ENCODE measurements at regions not wholly inside any gene's neighbourhood (a gene's known extent, or its start where the extent isn't known, plus 50 kb on each side); places are given as distances from the start of the nearest gene placed in this dataset.

DNA sequence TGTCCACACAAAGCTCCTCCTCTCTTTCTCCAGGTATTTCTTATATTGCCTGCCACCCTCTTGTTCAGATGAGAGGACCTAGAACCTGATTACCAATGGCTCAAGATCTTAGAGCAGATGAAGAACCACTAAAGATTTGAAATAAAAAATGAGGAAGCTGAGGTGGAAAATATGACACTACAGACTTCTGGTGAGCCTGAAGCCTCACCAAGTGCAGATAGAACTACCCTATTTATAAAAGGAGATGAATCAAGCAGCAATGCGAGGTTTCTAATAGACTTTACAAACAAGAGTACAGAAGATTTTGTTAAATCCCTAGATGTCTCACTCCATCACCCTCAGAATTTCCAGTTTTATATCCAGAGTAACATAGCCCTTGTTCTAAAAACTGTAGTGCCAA lies 345.8 kb downstream of the TBC1D4 start:
- H3K27ac ChIP-seq: no peak overlapping the region

DNA sequence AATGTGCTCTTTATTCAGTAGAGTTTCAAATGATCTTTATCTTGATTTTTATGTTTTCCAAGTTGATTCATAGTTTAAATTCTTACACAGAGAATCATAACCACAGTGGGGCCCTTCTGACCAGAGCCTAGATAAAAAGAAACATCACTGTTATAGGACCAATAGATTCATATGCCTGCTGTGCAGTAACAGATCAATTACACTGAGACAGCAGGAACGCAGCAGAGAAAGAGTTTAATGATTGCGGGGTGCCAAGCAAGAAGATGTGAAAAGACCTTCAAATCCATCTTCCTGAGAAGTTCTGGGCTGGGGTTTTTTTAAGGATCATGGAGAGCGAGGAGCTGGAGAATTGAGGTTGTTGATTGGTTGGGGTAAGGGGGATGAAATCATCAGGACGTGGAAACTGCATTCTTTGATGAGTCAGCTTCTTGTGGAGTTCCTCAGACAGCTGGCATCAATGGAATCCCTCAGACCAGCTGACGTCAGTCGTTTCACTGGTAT lies 346.6 kb downstream of the TBC1D4 start:
- no peak overlapping the region for H3K4me3 ChIP-seq
- H3K27ac ChIP-seq: no peak overlapping the region

More for the DNA sequence above, 345.8 kb downstream of the TBC1D4 start:
- no peak overlapping the region for H3K4me3 ChIP-seq

DNA sequence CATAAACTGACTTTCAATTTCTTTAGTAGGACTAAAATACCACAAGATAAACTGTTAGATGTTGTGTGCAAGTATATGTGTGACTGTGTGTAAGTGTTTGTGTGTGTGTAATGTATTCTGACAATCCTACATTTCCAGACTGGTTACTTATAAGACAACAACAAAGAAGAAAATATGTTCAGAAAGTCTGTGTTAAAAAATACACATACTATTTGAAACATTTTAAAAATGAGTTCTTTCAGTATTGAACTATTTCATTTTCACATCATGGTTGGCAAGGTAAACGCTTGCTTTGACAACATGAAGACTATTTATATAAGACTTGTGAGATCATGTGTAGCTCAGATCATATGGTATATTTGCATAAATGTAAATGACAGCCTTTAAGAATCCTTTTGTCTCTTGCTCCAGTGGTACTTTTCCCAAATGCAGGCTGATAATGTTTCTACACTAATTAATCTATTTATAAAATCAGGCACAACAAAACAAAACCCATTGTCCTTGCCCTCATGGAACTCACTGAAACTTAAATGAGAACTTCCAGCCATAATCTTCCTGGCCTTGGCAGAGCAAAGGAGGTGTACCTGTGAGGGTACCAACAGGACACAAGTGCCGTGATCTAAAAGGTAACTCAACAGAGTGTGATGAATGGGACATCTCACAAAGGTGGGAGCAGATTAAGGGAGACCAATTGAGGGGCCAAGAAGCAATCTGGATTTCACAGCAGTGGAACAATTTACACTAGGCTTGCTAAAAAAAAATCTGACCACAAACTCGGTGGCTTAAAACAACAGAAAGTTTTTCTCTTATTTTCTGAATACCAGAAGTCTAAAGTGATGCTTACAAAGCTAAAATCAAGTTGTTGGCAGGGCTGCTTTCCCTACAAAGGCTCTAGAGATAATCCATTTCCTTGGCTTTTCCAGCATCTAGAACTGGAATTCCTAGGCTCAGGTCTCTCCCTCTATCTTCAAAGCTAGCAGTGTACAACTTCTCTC lies 349.0 kb downstream of the TBC1D4 start:
- H3K4me3 ChIP-seq: no peak overlapping the region
- no peak overlapping the region for H3K27ac ChIP-seq

DNA sequence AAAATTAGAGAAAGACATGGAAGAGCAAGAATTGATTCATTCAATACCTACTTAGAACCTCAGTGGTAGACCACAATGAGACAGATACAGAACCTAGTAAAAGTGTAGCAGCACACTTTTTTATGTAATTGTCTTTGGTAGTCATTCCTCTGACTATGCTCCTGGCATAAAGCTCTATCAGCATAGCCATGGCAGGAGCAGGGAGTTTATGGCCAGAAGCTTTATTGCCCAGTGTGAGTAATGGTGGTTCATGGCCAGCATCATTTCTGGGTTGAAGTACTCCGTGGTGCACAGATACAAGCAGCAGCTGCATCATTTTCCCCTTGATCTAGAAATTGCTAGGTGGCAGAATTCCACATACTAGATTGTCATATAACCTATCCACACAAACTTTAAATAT lies 352.6 kb downstream of the TBC1D4 start:
- Histone ChIP-seq H3K27ac (no peak overlapping the region), H3K4me3 (no peak overlapping the region)

DNA sequence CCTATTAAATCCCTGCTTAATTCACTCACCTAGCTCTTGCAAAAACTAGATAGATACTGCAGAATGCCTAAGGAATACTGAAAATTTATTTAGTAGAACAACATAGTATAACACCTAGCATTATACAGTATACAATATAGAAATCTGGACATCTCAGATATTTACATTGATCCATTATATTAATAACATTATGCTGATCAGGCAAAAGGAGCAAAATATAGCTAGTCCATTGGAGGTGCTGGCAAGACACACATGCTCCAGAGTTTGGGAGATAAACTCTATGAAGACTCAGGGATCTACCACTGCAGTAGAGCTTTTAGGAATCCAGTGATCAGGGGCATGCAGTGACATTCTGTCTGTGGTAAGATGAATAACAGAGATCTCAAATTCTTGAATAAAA lies 357.6 kb downstream of the TBC1D4 start:
- no peak overlapping the region for H3K4me3 ChIP-seq
- H3K27ac ChIP-seq: no peak overlapping the region

DNA sequence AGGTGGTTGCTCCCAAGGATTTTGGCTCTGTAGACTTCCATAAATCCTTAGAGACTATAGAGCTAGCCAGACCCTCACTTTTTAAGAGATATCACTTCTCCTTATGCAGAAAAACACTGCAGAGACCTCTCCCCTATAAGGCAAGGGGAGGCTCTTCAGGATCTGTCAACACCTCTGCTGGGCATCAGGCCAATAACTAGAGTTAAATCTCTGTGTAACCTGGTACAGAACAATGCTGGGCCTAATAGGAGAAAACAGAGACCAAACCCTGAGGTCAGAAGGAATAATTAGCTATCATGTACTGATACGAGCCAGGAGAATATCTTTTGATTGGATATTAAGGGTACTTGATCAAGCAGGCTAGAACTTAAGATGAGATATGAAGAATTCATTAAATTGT lies 358.5 kb downstream of the TBC1D4 start:
- no peak overlapping the region for H3K27ac ChIP-seq

DNA sequence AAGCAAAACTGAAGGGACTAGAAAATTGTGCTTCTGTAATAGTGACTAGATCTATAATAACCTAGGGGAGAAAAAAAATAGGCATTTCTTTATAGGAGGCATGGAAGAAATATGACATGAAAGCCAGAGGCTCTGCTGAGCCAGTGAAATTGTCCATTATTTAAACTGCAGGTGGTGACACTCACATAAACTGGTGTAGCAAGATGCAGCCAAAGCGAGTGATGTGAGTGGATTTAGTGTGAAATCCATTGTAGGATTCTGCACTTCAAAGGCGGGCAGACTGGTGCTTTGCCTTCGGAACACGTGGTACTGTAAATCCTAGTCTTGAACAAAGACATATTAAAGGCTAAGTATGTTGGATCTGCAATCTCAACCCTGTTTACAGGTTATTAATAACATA lies 361.9 kb downstream of the TBC1D4 start:
- no peak overlapping the region for H3K4me3 ChIP-seq
- H3K27ac ChIP-seq: no peak overlapping the region

More for the DNA sequence above, 358.5 kb downstream of the TBC1D4 start:
- H3K4me3 ChIP-seq: no peak overlapping the region

DNA sequence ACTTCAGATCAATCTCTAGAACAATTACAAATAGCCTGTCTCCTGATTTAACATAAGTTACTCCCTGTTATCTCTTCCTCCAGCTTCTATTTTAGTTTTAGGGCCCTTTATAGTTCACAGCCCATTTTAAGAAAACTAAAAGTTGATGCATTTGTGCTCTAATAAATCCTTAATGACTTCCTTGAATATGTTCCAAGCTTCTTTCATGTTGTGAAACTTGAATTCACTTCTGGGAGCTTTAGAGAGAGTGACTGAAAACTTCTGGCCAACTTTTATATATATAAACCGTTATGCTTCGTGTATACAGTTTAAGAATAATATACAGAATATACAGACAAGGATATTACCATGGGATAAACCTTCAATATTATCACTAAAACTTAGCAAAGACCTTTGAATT lies 366.8 kb downstream of the TBC1D4 start:
- Histone ChIP-seq H3K27ac (no peak overlapping the region), H3K4me3 (no peak overlapping the region)

DNA sequence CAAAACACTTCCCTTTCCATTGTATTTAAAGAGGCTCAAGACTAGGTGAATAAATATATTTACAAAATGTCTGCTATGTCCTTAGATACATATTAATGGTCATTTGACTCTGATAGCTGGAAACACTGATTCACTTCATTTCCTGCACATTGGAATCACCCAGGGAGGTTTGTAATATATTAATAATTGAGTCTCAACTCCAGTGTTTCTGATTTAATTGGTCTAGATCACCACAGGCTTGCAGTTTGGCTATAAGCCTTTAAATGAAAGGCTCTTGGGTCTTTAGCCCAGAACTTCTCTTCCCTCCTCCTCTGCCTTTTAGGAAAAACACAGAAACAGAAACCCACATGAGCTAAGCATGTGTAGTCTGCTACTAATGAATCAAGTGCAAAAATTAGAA lies 378.0 kb downstream of the TBC1D4 start:
- Histone ChIP-seq H3K4me3 (no peak overlapping the region), H3K27ac (no peak overlapping the region)

DNA sequence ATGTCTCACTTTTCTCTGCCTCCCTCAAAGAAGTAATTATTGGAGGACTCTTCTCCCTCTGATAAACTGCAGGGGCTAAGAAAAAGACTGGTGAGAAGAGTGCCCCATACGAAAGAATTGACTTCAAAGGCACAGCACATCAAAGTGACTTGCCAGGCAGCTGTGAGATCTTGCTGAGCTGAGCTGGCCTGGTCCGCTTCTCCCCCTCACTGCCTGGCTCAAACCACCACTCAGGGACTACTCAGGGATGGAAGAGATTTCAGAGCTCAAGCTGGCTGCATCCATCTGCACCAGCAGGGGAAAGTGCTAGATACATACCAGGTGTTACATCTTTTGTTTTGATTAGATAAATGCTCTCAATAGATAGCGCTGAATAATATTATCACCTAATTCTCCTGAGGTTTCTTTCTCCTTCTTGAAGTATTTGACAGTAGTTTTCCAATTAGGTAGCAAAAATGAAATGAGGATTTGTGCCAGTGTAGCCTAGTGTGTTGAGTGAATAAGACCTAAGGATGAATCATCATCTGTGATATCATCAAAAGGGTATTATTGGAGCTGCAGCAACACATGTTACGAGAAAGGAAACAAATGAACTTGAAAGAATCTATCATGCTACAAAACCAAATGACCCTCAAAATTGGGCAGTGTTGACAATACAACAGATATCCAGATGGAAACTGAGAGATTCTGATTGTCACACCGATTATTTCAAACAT lies 379.8 kb downstream of the TBC1D4 start:
- H3K4me3 ChIP-seq: no peak overlapping the region
- no peak overlapping the region for H3K27ac ChIP-seq

DNA sequence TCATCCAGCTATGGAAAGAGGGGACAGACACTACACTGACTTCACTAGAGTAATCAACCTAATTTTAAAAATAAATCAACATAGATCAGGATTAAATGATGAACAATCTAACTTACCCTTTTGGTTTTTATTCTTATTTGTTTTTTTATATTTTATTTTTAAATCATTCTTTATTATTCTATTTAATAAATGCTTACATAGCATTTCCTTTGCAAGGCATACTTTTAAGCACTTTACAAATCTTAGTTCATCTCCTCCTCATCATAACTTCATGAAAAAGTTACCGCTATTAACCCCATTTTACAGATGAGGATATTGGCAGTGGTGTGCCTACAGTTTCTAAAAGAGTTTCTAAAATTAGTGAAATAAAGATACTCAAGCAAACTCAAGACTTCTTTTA lies 380.6 kb downstream of the TBC1D4 start:
- no peak overlapping the region for H3K27ac ChIP-seq
- no peak overlapping the region for H3K4me3 ChIP-seq

DNA sequence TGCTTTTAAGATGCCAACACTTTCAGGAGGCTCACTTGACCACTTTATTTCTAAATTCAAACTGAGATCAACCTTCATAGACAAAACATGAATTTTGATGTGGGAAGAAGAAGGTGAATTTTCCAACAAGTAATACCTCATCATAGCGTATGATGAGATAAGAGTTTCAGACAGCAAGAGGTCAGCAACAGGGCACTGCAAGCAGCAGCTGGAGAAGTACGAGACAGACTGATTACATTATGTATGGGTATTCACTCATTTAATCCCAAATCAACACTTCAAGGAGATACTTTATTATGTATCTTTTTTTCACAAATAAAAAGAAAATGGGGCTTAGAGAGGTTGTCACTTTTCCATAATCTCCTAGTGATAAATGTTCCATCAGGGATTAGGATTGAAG lies 389.8 kb downstream of the TBC1D4 start:
- Histone ChIP-seq H3K27ac (no peak overlapping the region), H3K4me3 (no peak overlapping the region)

DNA sequence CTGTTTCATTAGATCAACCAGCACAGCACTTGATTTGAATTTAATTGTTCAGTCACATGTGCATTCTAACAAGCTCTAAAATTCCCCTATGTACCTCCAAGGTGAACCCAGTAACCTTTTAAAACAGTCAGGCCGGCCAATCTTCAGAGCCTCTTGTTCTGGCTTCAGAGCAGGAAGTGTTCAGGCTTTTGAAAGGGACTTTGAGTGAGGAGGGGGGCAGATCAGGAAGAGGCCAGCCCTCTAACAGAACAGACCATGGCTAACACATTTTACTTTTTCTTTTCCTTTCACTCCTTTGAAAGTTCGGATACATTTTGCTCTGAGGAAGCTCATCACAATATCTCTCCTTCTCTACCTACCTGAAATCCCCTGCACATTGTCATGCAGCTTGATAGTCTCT lies 390.3 kb downstream of the TBC1D4 start:
- no peak overlapping the region for H3K27ac ChIP-seq
- H3K4me3 ChIP-seq: no peak overlapping the region

DNA sequence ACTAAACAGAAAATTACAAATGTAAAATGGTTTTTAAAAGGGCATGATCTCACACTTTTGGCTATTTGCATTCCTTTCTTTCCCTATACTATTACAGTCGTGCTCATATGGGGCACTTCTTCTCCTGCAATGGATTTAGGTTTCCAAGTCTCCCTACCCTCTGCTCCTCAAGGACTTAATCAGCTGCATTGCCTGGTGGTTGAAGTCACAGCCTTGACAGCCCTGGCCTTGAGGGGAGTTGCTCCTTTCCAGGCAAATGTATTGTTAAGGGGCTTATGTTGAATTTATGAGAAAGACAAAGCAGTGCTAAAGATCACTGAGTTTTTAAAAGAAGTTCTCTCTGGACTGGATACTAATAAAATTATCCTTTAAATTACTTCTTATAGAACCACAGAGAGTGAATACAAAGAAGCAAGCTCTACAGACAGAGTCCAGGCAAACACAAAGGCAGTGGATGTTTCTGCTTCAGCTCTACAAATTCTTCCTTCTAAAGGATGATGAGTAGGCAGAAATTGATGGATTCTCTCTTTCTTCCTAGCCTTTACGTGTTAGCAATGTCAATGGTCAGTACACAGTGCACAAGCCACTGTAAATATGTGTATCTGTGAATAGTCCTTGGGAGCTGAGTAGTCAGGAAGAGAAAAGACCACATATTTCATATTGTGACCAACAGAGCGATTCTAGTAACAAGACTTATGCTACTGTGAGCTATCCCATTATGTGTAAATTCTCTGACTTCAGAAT lies 390.9 kb downstream of the TBC1D4 start:
- no peak overlapping the region for H3K27ac ChIP-seq
- no peak overlapping the region for H3K4me3 ChIP-seq

DNA sequence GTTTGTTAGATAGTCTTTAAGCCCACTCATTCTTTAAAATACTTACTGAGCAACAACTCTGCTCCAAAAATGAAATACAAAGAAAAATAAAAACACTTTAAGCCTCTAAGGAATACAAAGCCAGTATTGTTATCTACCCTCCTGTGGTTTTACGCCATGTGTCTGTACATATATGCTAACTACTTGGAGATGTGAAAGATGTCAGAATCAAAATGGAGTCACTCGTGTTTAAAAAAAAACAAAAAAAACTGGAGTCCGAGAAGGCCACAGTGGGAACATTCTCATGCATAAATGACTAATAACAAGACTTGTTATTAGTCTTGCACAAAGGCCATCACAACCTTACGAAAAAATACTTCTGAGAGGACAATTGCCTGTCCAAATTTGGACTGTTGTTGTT lies 393.1 kb downstream of the TBC1D4 start:
- no peak overlapping the region for H3K4me3 ChIP-seq

DNA sequence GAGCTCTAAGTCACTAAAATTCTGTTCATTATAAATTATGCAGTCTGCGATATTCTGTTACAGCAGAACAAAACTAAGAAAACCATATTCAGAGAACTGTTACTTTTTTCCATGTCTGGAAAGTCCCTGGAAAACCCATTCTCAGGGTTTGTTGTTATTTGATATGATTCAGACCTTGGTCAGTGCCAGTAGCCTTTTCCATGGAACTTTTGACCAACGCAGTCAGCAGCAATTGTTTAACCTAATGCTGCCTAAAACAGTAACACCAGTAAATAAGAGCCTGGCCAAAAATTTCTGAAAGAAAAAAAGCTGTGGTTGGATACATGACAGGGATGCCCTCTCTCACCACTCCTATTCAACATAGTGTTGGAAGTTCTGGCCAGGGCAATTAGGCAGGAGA lies 402.7 kb downstream of the TBC1D4 start:
- H3K27ac ChIP-seq: no peak overlapping the region
- H3K4me3 ChIP-seq: no peak overlapping the region

More for the DNA sequence above, 393.1 kb downstream of the TBC1D4 start:
- no peak overlapping the region for H3K27ac ChIP-seq

DNA sequence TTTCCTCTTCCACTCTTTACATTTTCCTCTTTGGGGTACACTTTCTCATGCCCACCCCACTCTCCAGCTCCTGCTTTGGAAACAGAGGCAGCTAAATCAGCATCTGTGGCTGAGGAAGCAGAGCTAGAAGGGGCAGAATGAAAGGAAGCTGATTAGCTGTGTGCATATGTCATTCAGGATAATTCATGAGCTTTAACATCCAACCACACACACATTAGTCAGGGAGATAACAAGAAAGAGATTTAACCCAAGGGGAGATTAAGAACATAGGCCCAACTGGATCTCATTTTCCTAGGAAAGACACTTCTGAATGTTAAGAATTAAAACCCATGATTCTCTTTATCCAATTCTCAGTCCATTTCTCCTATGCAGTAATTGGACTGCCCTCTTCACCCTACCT lies 405.5 kb downstream of the TBC1D4 start:
- no peak overlapping the region for H3K4me3 ChIP-seq

DNA sequence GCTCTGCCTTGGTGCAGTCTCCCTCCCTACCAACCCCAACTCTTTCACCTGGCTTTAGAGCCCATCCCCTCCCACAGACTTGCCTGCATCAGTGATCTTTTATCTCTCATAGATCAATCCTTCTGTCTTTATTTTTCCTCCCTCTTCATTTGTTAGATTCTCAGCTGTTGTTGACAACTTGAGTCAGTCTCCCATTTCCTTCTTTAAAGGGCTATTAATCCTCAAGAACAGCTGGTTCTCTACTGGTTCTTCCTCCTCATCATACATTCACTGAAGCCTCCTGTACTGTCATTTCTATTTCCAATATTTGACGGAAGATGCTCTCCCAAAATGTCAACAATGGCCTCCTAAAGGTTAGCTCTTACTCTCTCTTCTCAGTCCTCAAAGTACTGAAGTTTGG lies 408.2 kb downstream of the TBC1D4 start:
- H3K4me3 ChIP-seq: no peak overlapping the region

More for the DNA sequence above, 405.5 kb downstream of the TBC1D4 start:
- no peak overlapping the region for H3K27ac ChIP-seq

DNA sequence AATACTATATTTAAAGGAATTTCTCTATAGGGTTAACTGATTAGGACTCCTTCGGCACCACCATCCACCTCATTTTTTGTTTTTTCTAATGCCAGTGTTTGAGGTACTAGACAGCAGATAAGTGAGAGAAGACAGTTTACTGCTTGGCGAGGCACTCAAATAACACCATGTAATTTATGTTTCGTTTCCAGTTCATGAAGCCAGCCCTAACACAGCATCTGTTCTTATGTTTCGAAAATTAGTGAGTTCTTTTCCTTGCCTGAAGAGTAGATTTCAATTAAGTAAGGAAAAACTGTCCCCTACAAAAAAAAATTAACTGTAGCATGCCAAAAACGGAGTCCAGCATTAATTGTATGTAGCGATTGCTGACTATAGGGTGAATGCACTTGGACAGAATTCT lies 409.1 kb downstream of the TBC1D4 start:
- H3K4me3 ChIP-seq: no peak overlapping the region
- H3K27ac ChIP-seq: no peak overlapping the region

More for the DNA sequence above, 408.2 kb downstream of the TBC1D4 start:
- H3K27ac ChIP-seq: no peak overlapping the region

DNA sequence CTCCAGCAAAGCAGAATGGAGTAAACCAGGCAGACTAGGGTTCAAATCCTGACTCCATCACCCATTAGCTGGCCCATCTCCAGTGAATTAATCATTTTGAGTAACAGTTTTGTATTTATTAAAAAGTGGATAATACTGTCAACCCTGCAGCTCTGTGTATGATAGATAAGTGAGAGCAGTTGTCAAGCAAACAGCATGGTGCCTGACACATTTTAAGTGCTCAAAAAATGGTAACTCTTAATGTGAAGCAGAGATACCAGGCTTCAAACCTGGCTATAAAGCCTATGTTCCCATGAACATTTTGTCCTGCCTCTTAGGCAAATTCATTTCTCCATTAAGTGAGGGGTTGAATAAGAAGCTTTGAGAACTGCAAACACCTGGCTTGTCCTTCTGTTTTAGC lies 409.6 kb downstream of the TBC1D4 start:
- no peak overlapping the region for H3K27ac ChIP-seq
- H3K4me3 ChIP-seq: no peak overlapping the region

Measured in skin epidermis (tissue), 12 donors.